ENCODE measurements at regions not wholly inside any gene's neighbourhood (a gene's known extent, or its start where the extent isn't known, plus 50 kb on each side); places are given as distances from the start of the nearest gene placed in this dataset.
"Not testable (repeated sequence)": the region's sequence is repeated elsewhere in the genome, so short reads cannot be mapped to it uniquely, and the experiment has no call there.

DNA sequence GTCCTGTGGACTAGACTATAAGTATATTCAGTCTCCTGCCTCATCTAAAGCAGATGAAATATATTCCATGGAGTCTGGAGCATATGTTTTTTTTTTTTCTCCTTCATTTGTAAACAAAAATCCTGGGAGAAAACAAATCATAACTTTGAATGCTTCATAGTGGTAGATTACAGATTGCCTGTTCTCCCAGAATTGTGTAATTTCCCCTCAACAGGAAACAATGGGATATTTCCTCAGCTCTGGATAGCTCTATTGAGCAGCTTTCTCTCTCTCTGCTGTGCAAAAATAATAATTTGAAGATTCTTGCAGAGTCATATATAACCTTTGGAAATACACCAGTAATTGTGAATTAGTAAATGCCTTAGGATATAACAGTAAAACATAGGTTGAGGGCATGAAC, 1406.6 kb upstream of the ACVR2A start:
- DNase-seq (ENCODE audit: low spot score in 2 of 2) (no peak), FAIRE-seq (no peak)

DNA sequence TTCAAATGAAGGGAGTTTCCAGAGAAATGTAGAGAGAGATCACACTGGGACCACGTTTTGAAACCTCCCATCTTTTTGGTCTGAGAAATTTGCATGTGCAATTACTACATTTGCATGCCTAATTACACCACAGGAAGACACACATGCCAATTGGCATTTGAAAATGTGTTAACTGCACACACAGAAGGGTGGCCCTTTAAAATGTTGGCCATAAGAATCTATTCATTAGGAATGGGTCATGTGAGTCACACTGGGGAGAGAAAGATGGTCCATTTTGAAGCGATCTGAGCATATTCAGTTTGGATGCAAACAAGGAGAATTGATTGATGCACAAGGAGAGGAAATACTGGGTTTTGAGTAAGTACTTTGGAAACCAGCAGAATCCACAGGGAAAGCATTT, 1407.1 kb upstream of the ACVR2A start:
- no peak for FAIRE-seq
- DNase-seq (ENCODE audit: low spot score in 2 of 2), result no peak

DNA sequence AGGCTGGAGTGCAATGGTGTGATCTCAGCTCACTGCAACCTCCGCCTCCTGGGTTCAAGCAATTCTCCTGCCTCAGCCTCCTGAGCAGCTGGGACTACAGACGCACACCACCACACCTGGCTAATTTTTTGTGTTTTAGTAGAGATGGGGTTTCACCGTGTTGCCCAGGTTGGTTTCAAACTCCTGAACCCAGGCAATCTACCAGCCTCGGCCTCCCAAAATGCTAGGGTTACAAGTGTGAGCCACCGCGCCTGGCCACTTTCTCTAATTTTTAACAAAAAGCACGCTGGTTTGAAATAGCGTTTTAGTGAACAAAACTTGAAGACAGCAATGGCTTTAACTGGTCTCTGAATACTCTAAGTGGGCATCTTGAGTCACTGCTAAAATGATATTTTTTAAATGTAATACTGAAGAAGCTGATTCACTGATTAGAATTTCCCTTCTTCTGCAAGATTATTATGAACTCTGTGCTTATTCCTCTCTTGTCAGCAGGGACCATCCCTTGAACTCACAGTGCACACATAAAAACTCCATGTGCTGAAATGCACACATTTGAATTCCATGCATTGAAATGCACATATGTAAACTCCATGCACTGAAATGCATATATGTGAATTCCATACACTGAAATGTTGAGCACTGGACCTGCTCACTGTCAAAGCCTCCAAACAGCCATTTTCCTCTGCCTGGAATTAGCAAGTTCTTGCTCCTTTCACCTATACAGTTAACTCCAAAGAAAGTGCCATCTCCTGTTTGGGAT, 1411.5 kb upstream of the ACVR2A start:
- FAIRE-seq, result no peak
- DNase-seq (ENCODE audit: low spot score in 2 of 2), result no peak

DNA sequence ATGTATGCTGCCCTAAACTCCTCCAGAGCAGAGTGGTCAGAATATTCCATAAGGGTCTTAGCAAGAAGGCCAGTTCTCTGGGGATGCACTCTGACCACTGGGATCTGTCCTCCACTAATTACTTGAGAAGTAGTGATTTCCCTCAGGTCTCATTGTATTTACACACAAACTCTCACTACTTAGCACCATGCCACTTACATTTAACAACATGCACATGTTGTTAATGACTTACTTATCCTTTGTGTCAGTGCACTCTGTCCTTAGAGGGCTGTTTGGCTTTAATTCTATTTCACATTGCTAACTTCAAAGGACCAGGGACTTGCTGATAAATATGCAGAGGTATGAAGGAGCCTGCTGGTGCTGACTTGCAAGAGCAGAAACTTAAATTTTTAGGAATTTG, 1415.5 kb upstream of the ACVR2A start:
- FAIRE-seq, result no peak
- DNase-seq (ENCODE audit: low spot score in 2 of 2), result no peak

DNA sequence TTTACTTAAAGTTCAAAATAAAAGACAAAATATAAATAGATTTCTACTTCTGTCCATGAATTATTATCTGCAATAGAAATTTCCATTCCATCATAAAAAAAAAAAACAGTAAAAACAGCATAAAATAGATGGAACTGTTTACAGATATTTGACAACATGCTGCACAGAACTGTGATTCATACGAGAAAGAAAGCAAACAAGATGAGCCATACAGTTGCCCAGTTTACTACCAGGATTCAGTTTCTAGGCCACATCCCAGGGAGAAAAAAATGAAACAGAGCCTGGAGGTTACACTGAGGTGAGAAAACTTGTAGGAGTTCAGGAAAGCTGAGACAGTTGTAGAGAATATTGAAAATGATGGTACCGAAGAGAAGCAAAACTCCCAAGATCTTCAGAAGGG, 1426.9 kb upstream of the ACVR2A start:
- DNase-seq (ENCODE audit: low spot score in 2 of 2) (no peak), FAIRE-seq (no peak)

DNA sequence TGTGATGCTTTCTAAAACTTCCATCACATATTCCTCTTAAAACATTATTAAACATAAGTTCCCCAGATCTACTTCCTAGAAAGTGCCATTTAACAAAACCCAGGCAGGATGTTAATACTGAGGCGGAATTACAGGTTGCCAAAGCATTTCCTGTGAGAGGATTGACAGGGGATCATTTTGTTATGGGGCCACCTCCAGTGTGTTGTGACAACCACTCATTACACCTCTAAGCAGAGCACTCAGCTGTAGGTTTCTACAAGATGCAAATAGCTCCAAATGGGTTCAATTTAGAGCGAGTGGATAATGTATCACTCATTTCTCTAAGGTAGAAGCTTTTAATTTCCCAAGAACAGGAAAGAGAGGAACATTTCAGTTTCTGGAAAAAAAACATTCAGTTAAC, 1429.5 kb upstream of the ACVR2A start:
- no peak for DNase-seq (ENCODE audit: low spot score in 2 of 2)

DNA sequence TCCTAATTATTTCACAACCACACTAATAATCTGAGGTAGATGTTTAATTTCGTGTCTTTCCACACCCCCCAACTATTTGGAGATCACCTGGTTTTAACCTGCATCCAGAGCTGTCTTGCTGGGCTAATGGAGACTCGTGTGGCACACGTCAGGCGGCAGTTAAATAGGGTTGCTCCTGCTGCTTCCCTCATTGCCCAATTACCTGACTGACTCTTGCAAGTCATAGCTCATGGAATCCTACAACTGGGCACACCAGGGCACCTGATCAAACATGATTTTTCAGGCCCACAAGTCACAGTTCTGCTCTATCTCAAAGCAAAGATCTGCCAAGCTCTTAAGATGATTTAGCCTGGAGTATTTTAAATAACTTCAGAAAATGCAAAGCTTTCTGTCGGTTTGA, 1430.4 kb upstream of the ACVR2A start:
- DNase-seq (ENCODE audit: low spot score in 2 of 2), result no peak
- no peak for FAIRE-seq

More for the DNA sequence above, 1429.5 kb upstream of the ACVR2A start:
- FAIRE-seq, result no peak

DNA sequence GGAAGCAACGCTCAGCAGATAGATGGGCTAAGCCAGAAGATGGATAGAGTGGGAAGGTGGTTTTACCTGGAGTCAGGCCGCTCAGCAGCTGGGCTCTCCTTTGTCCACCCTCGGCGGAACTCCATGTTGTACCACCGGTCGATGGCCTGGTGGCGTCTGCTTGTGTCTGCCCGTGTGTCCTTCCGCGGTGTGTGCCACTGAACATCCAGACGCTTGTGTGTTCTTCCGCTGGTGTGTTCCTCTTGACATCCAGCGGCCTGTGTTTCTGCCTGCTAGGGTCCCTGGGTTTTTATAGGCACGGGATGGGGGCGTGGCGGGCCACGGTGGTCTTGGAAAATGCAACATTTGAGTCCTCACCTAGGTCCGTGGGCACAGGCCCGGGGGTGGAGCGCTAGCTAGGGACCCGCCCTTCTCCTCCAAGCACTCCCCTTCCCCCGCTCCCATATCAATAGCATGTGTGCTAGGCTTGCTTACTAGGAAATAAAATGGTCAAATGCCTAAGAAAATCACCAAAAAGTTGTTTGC, 1431.7 kb upstream of the ACVR2A start:
- no peak for FAIRE-seq
- no peak for DNase-seq (ENCODE audit: low spot score in 2 of 2)

DNA sequence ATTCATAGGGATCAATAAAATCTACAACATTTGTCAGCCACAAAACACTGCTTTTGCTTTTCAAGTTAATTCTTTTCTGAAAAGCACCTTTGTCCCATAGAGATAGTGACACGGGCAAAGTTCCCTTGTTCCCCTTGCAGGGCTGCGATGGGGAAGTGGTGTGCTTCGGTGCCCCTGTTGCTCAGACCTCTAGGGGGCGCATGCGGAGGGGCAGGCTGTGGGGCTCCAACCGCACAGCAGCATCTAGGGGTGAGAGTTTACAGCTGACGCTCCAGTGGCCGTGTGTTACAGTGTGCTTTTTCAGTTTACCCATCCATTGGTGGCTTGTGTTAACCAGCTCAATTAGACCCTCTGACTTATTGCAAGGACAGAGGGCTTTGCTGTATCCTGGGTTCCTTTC, 1432.2 kb upstream of the ACVR2A start:
- DNase-seq (ENCODE audit: low spot score in 2 of 2) (no peak), FAIRE-seq (no peak)

DNA sequence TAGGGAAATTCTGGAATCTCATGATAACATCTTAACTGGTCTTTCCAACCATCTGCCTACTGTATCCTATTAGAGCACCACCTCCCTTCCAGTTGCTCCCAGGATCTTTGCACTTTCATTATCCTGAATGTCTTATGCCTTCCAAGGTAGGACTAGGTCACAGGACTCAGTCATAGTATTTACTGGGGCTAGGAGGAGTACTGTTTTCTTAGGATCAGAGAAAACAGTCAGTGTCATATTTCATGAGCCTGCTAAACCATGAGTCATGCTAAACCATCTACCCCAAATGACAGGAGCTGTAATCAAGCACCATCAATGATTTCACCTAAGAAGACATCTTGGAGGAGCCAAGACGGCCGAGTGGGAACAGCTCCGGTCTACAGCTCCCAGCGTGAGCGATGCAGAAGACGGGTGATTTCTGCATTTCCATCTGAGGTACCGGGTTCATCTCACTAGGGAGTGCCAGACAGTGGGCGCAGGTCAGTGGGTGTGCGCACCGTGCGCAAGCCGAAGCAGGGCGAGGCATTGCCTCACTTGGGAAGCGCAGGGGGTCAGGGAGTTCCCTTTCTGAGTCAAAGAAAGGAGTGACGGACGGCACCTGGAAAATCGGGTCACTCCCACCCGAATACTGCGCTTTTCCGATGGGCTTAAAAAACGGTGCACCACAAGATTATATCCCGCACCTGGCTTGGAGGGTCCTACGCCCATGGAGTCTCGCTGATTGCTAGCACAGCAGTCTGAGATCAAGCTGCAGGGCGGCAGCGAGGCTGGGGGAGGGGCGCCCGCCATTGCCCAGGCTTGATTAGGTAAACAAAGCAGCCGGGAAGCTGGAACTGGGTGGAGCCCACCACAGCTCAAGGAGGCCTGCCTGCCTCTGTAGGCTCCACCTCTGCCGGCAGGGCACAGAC, 1439.2 kb upstream of the ACVR2A start:
- DNase-seq (ENCODE audit: low spot score in 2 of 2), result not testable (repeated sequence)

DNA sequence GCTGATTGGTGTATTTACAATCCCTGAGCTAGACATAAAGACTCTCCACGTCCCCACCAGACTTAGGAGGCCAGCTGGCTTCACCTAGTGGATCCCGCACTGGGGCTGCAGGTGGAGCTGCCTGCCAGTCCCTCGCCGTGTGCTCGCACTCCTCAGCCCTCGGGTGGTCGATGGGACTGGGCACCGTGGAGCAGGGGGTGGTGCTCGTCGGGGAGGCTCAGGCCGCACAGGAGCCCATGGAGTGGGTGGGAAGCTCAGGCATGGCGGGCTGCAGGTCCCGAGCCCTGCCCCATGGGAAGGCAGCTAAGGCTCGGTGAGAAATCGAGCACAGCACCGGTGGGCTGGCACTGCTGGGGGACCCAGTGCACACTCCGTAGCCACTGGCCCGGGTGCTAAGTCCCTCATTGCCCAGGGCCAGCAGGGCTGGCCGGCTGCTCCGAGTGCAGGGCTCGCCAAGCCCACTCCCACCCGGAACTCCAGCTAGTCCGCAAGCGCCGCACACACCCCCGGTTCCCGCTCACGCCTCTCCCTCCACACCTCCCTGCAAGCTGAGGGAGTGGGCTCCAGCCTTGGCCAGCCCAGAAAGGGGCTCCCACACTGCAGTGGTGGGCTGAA, 1441.2 kb upstream of the ACVR2A start:
- FAIRE-seq; DNase-seq (ENCODE audit: low spot score in 2 of 2): not testable (repeated sequence)

More for the DNA sequence above, 1439.2 kb upstream of the ACVR2A start:
- FAIRE-seq, result not testable (repeated sequence)

DNA sequence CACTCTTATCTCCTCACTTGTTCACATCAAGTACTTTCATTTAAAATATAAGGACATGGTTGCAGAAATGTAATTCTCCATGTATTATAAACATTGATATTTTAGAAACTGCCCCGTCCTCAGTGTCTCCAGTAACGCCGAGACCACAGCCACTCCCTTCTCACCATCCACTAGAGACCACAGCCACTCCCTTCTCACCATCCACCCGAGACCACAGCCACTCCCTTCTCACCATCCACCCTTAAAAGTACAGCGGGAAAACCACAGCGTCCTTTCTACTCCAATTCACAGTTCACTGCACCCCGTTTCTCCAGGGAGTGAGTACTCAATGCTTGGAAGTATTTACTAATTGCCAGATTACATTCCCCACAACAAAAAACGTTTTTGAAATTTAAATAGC, 1452.2 kb upstream of the ACVR2A start:
- no peak for DNase-seq (ENCODE audit: low spot score in 2 of 2)
- no peak for FAIRE-seq

DNA sequence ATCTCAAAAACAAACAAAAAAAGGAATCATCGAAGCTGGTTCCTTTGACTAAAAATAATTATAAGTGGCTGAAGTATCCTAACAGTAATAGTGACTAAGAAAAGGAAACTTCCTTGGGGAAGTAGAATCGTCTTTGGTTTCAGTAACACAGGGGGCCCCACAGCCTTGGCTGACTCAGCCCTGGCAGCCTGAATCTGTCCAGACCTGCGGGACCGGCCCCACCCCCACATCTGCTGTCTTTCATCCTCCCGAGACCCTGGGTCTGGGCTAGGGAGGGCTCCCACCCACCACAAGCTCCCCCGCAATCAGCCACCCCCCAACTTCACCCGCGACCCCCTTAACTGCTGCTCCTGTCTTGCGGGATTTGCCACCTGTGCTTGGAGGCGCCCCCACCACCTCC, 1452.6 kb upstream of the ACVR2A start:
- FAIRE-seq, result no peak

DNA sequence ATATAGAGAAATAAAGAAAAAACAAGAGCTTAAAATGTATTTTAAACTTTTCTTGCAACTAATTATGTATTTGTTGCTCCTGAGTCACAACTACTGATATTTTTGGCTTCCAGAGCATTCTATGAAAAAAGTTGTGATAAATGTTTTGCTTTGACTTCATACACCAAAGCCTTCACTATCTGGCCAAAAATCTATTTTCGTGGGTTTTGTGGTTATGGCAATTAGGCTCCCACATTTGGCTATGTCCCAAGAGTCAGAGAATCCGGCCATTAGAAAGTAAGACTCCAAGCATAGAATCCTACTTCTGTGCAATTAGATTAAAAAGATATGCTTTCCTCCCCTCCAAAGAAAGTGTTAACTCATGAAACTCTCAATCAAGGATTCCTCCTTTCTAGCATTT, 1456.1 kb upstream of the ACVR2A start:
- no peak for DNase-seq (ENCODE audit: low spot score in 2 of 2)

More for the DNA sequence above, 1452.6 kb upstream of the ACVR2A start:
- no peak for DNase-seq (ENCODE audit: low spot score in 2 of 2)

DNA sequence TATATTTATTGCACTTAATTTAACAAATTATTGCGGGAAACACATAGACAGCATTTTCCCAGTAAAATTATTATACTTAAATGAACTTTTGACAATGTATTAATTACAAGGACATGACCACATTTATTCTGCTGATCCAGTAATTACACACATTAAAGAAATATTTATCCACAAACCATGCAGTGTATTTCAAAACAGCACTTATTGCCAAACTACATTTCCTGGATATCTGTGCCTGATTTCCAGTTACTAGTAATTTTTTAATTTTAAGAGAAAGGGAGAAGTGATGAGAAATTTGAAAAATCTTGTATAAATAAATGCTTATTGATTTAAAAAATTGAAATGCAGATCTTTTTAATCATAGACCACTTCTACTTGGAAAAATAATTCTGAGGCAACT, 1458.7 kb upstream of the ACVR2A start:
- no peak for FAIRE-seq
- no peak for DNase-seq (ENCODE audit: low spot score in 2 of 2)

More for the DNA sequence above, 1456.1 kb upstream of the ACVR2A start:
- FAIRE-seq, result no peak

DNA sequence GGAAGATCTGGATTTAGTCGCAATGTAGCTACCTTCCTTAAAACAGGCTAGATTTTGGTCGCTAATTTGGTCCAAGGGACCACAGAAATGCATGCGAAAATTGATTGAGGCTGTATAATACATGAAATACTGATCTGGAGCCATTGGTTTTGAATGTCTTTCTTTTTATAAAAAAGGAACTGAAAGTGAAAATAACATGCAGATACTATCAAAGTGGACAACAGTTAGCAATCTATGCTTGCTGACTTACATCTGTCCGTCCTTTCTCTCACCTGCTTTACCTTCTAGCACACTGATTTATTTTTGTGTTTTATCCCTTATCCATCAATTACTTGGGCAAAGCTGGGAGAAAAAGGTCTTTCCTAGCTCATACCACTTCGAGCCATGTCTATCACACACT, 1459.8 kb upstream of the ACVR2A start:
- no peak for FAIRE-seq
- no peak for DNase-seq (ENCODE audit: low spot score in 2 of 2)

DNA sequence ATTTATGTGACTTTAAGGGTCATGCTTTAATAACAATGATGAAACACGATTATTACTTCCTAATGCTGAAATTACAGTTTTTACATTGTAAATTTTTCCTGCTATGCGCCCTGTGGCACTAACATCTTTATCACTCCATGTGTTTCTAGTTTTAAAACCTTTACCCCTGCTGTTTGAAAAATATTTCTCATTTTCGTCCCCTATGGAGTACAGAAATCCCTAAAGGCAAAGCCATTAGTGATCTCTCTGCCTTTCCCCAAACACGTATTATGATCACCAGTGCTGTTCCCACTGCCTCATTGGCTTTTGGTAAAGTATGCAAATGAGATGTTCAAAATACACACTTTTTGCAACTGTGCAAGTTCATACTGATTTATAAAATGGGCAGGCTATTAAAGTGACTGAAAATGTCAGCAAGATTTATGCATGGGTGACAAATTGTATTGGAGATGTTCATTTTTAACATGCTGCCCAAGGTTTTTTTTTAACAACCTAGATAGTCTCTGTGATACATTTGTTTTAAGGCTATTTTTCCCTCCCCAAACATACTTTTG, 1468.2 kb upstream of the ACVR2A start:
- no peak for DNase-seq (ENCODE audit: low spot score in 2 of 2)
- FAIRE-seq, result no peak

DNA sequence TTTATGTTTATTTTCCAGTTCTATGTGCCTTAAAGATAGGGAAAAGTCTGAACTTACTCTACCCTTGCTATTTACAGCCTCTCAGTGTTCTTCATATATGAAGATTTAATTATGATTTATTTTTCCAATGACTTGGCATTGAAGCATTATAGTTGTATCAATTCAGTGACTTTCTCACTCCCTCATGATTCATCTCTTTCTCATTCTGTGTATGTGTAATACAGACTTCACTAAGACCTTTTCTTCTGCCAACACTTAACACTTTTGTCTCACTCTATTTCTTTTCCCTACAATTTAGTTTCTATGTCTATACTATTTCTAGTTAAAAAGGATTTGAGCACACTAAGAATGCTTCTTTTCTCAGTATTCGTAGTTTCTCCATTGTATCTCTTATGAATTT, 1470.3 kb upstream of the ACVR2A start:
- DNase-seq (ENCODE audit: low spot score in 2 of 2) (no peak), FAIRE-seq (no peak)

DNA sequence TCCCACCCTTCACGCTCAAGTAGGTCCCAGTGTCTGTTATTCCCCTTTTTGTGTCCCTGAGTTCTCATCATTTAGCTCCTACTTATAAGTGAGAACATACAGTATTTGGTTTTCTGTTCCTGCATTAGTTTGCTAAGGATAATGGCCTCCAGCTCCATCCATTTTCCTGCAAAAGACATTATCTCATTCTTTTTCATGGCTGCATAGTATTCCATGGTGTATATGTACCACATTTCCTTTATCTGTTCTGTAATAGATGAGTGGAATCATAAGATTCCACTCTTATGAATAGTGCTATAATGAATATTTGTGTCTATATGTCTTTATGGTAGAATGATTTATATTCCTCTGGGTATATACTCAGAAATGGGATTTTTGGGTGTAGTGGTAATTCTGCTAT, 1473.5 kb upstream of the ACVR2A start:
- DNase-seq (ENCODE audit: low spot score in 2 of 2); FAIRE-seq: not testable (repeated sequence)

DNA sequence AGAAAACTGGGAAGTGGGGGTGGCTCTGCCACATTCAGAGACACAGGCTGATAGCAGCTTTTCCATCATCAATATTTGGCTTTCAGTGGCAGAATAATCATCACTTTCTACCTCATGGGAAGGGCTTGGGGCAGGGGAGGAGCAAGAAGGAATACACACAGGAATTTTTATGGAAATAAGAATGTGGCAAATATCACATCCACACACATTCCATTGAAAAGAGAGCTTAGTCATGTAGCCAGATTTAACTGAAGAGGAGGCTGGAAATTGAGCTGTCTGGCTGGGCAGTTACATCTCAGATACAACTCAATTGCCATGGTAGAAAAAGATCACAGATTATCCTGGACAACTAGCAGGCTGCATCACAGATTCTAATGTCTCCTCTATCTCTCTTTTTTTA, 1474.0 kb upstream of the ACVR2A start:
- FAIRE-seq (no peak), DNase-seq (ENCODE audit: low spot score in 2 of 2) (no peak)

DNA sequence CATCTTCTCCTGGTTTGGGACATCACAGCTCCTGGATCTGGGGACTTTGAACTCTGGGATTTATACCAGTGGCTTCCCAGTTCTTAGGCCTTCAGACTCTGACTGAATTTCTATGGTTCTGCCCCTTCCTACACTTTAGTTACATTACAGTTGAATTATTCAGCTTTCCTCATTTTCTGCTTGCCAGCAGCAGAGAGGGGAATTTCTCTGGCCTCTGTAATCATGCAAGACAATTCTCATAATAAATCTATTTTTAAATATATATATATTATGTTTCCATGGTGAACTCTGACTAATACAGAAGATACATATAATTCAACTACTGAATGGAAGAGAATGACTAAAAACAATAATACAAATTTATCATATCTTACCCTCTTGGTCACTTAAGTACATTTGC, 1478.6 kb upstream of the ACVR2A start:
- DNase-seq (ENCODE audit: low spot score in 2 of 2) (no peak), FAIRE-seq (no peak)
